PC-9 (cell line): ENCODE measurements at regions not wholly inside any gene's neighbourhood (a gene's known extent, or its start where the extent isn't known, plus 50 kb on each side); places are given as distances from the start of the nearest gene placed in this dataset.

ENCODE experiments used
- BruUV-seq: library from RNA; stranded (reverse); fragments of 400-500 nt; replicated peaks from 2 replicates; lab custom pipeline; 2021; lab: Mats Ljungman, UMichigan
- CTCF ChIA-PET: fragments of 300-600 bp; sonication (Branson Sonifier 250); formaldehyde crosslinking; loops from one replicate; lab custom pipeline; 2022; ENCODE audit warnings: antibody characterized with exemption; lab: Charles Lee
- POLR2A ChIA-PET: fragments of 300-600 bp; sonication (Branson Sonifier 250); formaldehyde crosslinking; loops from one replicate; lab custom pipeline; 2022; ENCODE audit warnings: antibody characterized with exemption; ENCODE audit not compliant: unreplicated experiment; lab: Charles Lee
- DNase-seq, 2 experiments: peaks; one replicate each; pipeline versions ENCODE4 v3.0.0 to v3.0.0-alpha.2; 2015 to 2022; ENCODE audit warnings: mixed read lengths in 1 of 2
- H2AFZ ChIP-seq: fragments of 200-600 bp; sonication (generic); 2 replicates; pipeline ENCODE4 v1.8.1; 2017; ENCODE audit warnings: antibody characterized with exemption
- H3F3A ChIP-seq: fragments of 200-600 bp; sonication (generic); 2 replicates; pipeline ENCODE4 v1.8.1; 2017; ENCODE audit warnings: antibody characterized with exemption, mild to moderate bottlenecking, low read depth; ENCODE audit not compliant: insufficient read depth
- H3K27ac ChIP-seq: fragments of 200-600 bp; sonication (generic); 2 replicates; pipeline ENCODE4 v1.6.1; 2016; ENCODE audit warnings: mixed run types
- H3K27me3 ChIP-seq: fragments of 200-600 bp; sonication (generic); 2 replicates; pipeline ENCODE4 v1.6.1; 2016; ENCODE audit warnings: low read depth, mixed run types; ENCODE audit not compliant: insufficient read depth
- H3K36me3 ChIP-seq: fragments of 200-600 bp; sonication (generic); 2 replicates; pipeline ENCODE4 v1.6.1; 2016; ENCODE audit warnings: low read depth, mixed run types
- H3K4me1 ChIP-seq: fragments of 200-600 bp; sonication (generic); replicated peaks from 2 replicates; pipeline ENCODE4 v1.6.1; 2016; ENCODE audit warnings: mixed run types; ENCODE audit not compliant: insufficient read depth
- H3K4me2 ChIP-seq: fragments of 200-600 bp; sonication (generic); 2 replicates; pipeline ENCODE4 v1.6.1; 2017; ENCODE audit warnings: mixed run types
- H3K4me3 ChIP-seq: fragments of 200-600 bp; sonication (generic); 2 replicates; pipeline ENCODE4 v1.6.1; 2016; ENCODE audit warnings: mixed run types
- H3K79me2 ChIP-seq: fragments of 200-600 bp; sonication (generic); 2 replicates; pipeline ENCODE4 v1.6.1; 2017; ENCODE audit warnings: low read depth, mixed run types
- H3K9me2 ChIP-seq: fragments of 200-600 bp; sonication (generic); 2 replicates; pipeline ENCODE4 v1.8.1; 2017; ENCODE audit warnings: mild to moderate bottlenecking; ENCODE audit not compliant: insufficient read depth
- H3K9me3 ChIP-seq: fragments of 200-600 bp; sonication (generic); 2 replicates; pipeline ENCODE4 v1.8.1; 2016; ENCODE audit warnings: low read depth; ENCODE audit not compliant: insufficient read depth
- H4K20me1 ChIP-seq: fragments of 200-600 bp; sonication (generic); 2 replicates; pipeline ENCODE4 v1.8.1; 2017; ENCODE audit not compliant: insufficient read depth
- EZH2 ChIP-seq: fragments of 200-600 bp; sonication (generic); IDR thresholded peaks from 2 replicates; pipeline ENCODE4 v1.8.0; 2017; ENCODE audit warnings: antibody characterized with exemption, low read depth
- intact Hi-C: fragments of 100-400 bp; cut with micrococcal nuclease; formaldehyde crosslinking; loops from one replicate; pipeline ENCODE4 v1.10.0; 2022; ENCODE audit not compliant: unreplicated experiment
- TF ChIP-seq, protein P1 (sequence below): fragments of 200-600 bp; sonication (generic); conservative IDR thresholded peaks from 2 replicates; pipeline ENCODE4 v1.6.1; 2017; ENCODE audit warnings: mixed run types, antibody characterized with exemption, mild to moderate bottlenecking, moderate library complexity

DNA sequence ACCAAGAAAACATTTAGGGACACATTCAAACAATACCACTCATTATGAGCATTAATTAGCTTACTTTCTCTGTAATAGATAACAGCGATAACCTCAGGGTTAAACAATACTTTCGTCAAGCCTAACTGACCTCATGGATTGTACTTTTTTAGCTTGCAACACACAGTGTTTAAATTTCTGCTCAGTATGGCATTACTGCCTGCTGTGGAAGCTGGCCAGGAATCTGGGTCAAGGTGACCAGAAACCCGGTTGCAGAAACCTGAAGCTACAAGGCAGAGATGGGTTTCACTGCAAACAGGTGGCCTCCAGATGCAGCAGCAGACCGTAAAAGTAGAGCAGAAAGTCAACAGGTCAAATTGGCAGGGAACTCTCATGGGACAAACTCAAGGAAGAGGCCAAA lies 123.8 kb upstream of the FHL2 start:
- DNase-seq = peak in 1 of 2 experiments; percentile 37
- intact Hi-C loops = loop anchor here (5.0 kb wide), 2 partner anchors 235 to 410 kb away; no protein-coding TSS in a partner anchor
- Histone ChIP-seq H3K4me2 (no peak overlapping the region), H3K4me3 (no peak overlapping the region), H3K27me3 (no peaks in the 10 kb centered on the region), H3K9me2 (no peaks in the 10 kb centered on the region), H3K27ac (no peak overlapping the region), H2AFZ (no peak overlapping the region), H4K20me1 (no peaks in the 10 kb centered on the region), H3K79me2 (no peaks in the 10 kb centered on the region), H3K9me3 (no peaks in the 10 kb centered on the region), H3K4me1 (peaks cover 6% of the 10 kb centered on the region), H3F3A (no peaks in the 10 kb centered on the region), H3K36me3 (no peaks in the 10 kb centered on the region)
- TF ChIP-seq, protein P1, sequence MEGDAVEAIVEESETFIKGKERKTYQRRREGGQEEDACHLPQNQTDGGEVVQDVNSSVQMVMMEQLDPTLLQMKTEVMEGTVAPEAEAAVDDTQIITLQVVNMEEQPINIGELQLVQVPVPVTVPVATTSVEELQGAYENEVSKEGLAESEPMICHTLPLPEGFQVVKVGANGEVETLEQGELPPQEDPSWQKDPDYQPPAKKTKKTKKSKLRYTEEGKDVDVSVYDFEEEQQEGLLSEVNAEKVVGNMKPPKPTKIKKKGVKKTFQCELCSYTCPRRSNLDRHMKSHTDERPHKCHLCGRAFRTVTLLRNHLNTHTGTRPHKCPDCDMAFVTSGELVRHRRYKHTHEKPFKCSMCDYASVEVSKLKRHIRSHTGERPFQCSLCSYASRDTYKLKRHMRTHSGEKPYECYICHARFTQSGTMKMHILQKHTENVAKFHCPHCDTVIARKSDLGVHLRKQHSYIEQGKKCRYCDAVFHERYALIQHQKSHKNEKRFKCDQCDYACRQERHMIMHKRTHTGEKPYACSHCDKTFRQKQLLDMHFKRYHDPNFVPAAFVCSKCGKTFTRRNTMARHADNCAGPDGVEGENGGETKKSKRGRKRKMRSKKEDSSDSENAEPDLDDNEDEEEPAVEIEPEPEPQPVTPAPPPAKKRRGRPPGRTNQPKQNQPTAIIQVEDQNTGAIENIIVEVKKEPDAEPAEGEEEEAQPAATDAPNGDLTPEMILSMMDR = no peak
- TF ChIP-seq EZH2 = no peak
- no TSS peak for BruUV-seq
- ChIA-PET POLR2A (no interaction called here), CTCF (interaction anchor here (2.3 kb wide), 1 partner anchor 178 kb away, joined by 18 read pairs; no protein-coding TSS in a partner anchor)

DNA sequence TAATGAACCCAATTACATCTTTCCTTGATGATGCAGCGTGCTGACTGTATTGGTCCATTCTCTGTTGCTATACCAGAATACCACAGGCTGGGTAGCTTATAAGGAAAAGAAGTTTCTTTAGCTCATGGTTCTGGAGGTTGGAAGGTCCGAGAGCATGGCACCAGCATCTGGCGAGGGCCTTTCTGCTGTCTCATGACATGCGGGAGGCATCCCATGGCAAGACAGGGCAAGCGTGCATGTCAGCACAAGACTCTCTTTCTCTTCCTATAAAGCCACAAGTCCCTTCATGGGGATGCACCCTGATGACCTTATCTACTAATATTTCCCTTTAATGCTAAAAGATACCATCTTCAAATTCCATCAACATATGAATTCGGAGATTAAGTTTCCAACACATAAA lies 122.8 kb upstream of the FHL2 start:
- Histone ChIP-seq H3K4me1 (peaks cover 6% of the 10 kb centered on the region), H3K9me3 (no peaks in the 10 kb centered on the region), H4K20me1 (no peaks in the 10 kb centered on the region), H3K79me2 (no peaks in the 10 kb centered on the region), H3K36me3 (no peaks in the 10 kb centered on the region), H3K4me2 (no peak overlapping the region), H2AFZ (no peak overlapping the region), H3K27me3 (no peaks in the 10 kb centered on the region), H3F3A (no peaks in the 10 kb centered on the region), H3K4me3 (no peak overlapping the region), H3K9me2 (no peaks in the 10 kb centered on the region), H3K27ac (no peak overlapping the region)
- DNase-seq = no peak
- BruUV-seq = no TSS peak
- CTCF ChIA-PET = interaction anchor here (1.0 to 2.3 kb wide), 3 partner anchors 55 to 177 kb away, joined by 3 to 18 read pairs (median 4); no protein-coding TSS in a partner anchor
- intact Hi-C loops = loop anchor here (1.0 to 5.0 kb wide), 6 partner anchors 67 to 409 kb away; no protein-coding TSS in a partner anchor
- no peak for TF ChIP-seq EZH2
- TF ChIP-seq, protein P1 = no peak
- POLR2A ChIA-PET = no interaction called here

DNA sequence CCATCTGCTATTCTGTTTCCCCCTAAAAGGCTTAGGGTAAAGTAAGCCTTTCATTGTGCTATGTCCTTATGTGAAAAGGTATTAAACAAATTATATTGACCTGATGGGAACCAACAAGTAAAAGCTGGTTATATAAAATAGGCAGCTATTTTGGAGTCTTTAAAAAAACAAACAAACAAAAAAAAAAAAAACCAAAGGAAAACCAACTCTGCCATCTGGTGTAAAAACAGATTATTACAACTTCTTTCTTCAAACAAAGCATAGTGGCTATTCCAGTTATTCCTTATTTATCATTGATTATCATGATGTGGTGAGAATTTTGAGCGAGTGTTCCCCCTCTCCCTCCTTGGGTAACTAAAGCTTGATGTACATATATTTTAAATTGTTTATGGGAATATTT lies 122.3 kb upstream of the FHL2 start:
- no peaks in the 10 kb centered on the region for H3K79me2 ChIP-seq
- no peaks in the 10 kb centered on the region for H4K20me1 ChIP-seq
- H3K36me3 ChIP-seq = no peaks in the 10 kb centered on the region
- H3K4me3 ChIP-seq = no peak overlapping the region
- H2AFZ ChIP-seq = no peak overlapping the region
- no peaks in the 10 kb centered on the region for H3K9me2 ChIP-seq
- H3K27ac ChIP-seq = no peak overlapping the region
- TF ChIP-seq, protein P1 = peak; percentile 84
- no peak for TF ChIP-seq EZH2
- ChIA-PET CTCF (interaction anchor here (0.6 to 2.3 kb wide), 6 partner anchors 56 to 181 kb away, joined by 3 to 18 read pairs (median 4); no protein-coding TSS in a partner anchor), POLR2A (interaction anchor here (0.6 kb wide), 1 partner anchor 179 kb away, joined by 10 read pairs; no protein-coding TSS in a partner anchor)
- no TSS peak for BruUV-seq
- H3K4me1 ChIP-seq = peaks cover 6% of the 10 kb centered on the region
- H3K27me3 ChIP-seq = no peaks in the 10 kb centered on the region
- DNase-seq = no peak
- intact Hi-C loops = loop anchor here (1.0 to 5.0 kb wide), 6 partner anchors 66 to 409 kb away; no protein-coding TSS in a partner anchor
- H3K4me2 ChIP-seq = no peak overlapping the region
- H3F3A ChIP-seq = no peaks in the 10 kb centered on the region
- H3K9me3 ChIP-seq = no peaks in the 10 kb centered on the region
